GM12878 (cell line): ENCODE measurements at regions not wholly inside any gene's neighbourhood (a gene's known extent, or its start where the extent isn't known, plus 50 kb on each side); places are given as distances from the start of the nearest gene placed in this dataset.

Source experiments
- ATF3 ChIP-seq: IDR thresholded peaks from 2 replicates; pipeline ENCODE4 v1.6.1; 2011; ENCODE audit warnings: low read depth, mild to moderate bottlenecking, low read length, moderate library complexity, borderline replicate concordance; ENCODE audit errors: extremely low read depth
- CTCF ChIP-seq, 3 experiments: IDR thresholded peaks in 2 of 3; conservative IDR thresholded peaks in 1 of 3; 2 replicates each; pipeline ENCODE4 v1.5.1; 2011; ENCODE audit warnings: low read depth in 3 of 3, low read length in 3 of 3, mild to moderate bottlenecking in 3 of 3, control low read depth in 2 of 3, moderate library complexity in 2 of 3, inconsistent platforms in 1 of 3, mixed read lengths in 1 of 3; ENCODE audit not compliant: control insufficient read depth in 2 of 3, insufficient read depth in 1 of 3; ENCODE audit errors: extremely low read depth in 1 of 3
- FOXM1 ChIP-seq: IDR thresholded peaks from 2 replicates; pipeline ENCODE4 v1.6.1; 2012; ENCODE audit warnings: low read depth, mild to moderate bottlenecking, inconsistent platforms, low read length, moderate library complexity
- NFXL1 ChIP-seq: fragments of 450-650 bp; IDR thresholded peaks from 2 replicates; pipeline ENCODE4 v1.6.1; 2017; ENCODE audit warnings: antibody characterized with exemption, mild to moderate bottlenecking, borderline replicate concordance
- POLR2AphosphoS5 ChIP-seq: IDR thresholded peaks from 2 replicates; pipeline ENCODE4 v1.6.1; 2011; ENCODE audit warnings: mild to moderate bottlenecking, low read length, inconsistent platforms
- USF1 ChIP-seq: IDR thresholded peaks from 2 replicates; pipeline ENCODE4 v1.6.1; 2011; ENCODE audit warnings: borderline replicate concordance, low read depth, mild to moderate bottlenecking, moderate library complexity, mixed read lengths, low read length; ENCODE audit not compliant: insufficient read depth; ENCODE audit errors: extremely low read length
- ZBTB33 ChIP-seq: fragments of 450-650 bp; IDR thresholded peaks from 2 replicates; pipeline ENCODE4 v1.6.1; 2017; ENCODE audit warnings: mild to moderate bottlenecking

- TF ChIP-seq ATF3 = no peak
- TF ChIP-seq FOXM1 = no peak
- no peak for TF ChIP-seq CTCF (IDR thresholded peaks at IDR 0.05 in 2 of 3, conservative IDR thresholded peaks at IDR 0.05 in 1 of 3; ENCODE audit: control insufficient read depth in 2 of 3, extremely low read depth in 1 of 3, insufficient read depth in 1 of 3, low read depth in 3 of 3, low read length in 3 of 3)
- TF ChIP-seq NFXL1 = no peak
- TF ChIP-seq POLR2AphosphoS5 = no peak
- no peak for TF ChIP-seq ZBTB33
- no peak for TF ChIP-seq USF1
Measured at GRCh38 chr21:24738063-24738462, 869.2 kb downstream of the MRPL39 start.
